GM21825 (cell line): ENCODE measurements at regions not wholly inside any gene's neighbourhood (a gene's known extent, or its start where the extent isn't known, plus 50 kb on each side); places are given as distances from the start of the nearest gene placed in this dataset.
"Not testable (repeated sequence)": the region's sequence is repeated elsewhere in the genome, so short reads cannot be mapped to it uniquely, and the experiment has no call there.

Experiments used
- ATAC-seq: cut with Tn5 transposase; IDR thresholded peaks from one replicate; pipeline ENCODE4 v1.9.1; 2021; ENCODE audit warnings: mild to moderate bottlenecking, moderate library complexity; ENCODE audit not compliant: unreplicated experiment

- ATAC-seq, result peak; percentile 70
Observed at GRCh38 chr18:22563164-22563583, 145.5 kb upstream of the CTAGE1 start.

- no peak for ATAC-seq
Observed at GRCh38 chr18:22564036-22564435, 146.3 kb upstream of the CTAGE1 start.

DNA sequence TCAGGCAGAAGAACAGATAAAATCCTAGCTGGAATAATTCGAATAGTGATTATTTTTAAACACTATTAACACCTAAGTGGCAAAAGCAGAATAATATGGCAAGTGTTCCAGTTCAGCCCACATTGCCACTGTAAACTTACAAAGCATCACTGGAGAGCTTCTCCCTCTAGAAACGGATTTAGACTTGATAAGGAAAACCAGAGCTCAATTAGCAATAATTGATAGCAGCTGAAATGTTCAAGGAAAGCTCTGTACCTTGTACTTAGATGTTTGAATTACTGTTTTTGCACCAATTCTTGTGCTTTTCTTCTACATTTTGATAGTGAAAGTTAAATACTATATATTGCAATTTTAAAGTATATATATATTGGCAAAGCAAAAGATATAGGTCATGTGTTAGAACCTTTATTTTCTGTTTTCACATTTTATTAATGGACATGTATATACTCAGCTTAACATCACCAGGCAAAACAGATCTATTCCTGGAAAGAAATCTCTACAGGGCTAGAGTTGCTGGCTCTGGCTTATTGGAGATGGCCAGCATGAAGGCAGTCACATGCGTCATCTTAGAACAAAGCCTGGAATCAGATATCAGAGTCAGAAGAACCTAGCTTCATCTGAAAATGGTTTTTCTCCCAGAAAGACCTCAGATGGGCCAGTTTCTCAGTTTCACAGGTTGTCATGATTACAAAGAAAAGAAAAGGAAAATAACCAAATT, 149.1 kb upstream of the CTAGE1 start:
- no peak for ATAC-seq

- ATAC-seq, result no peak
Observed at GRCh38 chr18:22567794-22568193, 150.1 kb upstream of the CTAGE1 start.

GRCh38 chr18:22570492-22570891, 152.8 kb upstream of the CTAGE1 start:
- no peak for ATAC-seq

- no peak for ATAC-seq
Observed at GRCh38 chr18:22572341-22572740, 154.6 kb upstream of the CTAGE1 start.

DNA sequence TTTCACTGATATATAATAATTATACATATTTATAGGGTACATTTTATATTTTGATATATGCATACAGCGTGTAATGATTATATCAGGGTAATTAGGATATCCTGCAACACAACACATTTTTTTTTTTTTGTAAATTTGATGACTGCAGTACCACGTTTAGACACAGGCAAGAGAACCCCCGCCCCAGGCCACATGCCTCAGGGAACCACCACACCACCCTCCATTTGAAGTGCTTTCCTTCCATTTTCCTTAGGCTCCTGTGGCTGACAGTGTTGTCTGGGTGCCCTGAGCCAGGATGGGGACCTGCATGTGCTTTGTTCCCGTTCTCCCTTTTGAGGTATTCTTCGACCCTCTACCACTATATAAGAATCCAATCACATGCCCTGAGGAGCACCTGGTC, 161.6 kb upstream of the CTAGE1 start:
- no peak for ATAC-seq

DNA sequence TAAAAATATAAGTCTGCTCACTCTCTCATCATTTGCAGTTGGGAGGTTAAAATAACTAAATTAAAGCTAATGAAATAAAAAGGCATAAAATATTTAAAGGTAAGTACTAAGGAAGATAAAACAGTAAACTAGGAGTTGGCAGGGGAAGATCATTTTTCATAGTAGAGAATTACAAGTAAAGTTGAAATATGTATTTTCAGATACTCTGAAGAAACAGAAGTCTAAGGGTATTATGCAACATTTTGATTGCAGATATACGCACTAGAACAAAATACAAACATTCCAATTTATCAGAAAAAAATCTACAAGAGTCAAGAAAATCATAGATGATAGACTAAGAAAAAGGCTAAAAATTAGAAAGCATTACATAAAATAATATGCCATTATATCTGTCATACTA, 167.6 kb upstream of the CTAGE1 start:
- no peak for ATAC-seq

DNA sequence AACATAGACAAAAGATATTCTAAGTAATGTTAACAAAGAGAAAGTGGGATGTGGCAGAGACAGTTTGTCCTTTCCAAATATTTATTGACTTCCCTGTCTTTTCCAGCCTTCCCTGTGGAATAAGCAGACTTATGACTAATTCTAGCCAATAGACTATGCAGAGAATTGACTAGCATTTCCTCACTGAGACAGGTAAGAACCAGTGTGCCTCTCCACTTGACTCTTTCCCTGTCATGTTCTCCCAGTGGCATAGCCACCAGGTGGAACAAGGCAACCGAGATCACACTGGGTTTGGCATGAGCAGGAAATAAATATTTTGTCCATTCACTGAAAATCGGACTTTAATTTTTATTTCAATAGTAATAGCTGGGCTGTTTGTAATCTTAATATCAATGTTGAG, 168.1 kb upstream of the CTAGE1 start:
- ATAC-seq, result no peak

- no peak for ATAC-seq
Observed at GRCh38 chr18:22591222-22591621, 173.5 kb upstream of the CTAGE1 start.

GRCh38 chr18:22594155-22594690, 176.5 kb upstream of the CTAGE1 start:
- no peak for ATAC-seq

DNA sequence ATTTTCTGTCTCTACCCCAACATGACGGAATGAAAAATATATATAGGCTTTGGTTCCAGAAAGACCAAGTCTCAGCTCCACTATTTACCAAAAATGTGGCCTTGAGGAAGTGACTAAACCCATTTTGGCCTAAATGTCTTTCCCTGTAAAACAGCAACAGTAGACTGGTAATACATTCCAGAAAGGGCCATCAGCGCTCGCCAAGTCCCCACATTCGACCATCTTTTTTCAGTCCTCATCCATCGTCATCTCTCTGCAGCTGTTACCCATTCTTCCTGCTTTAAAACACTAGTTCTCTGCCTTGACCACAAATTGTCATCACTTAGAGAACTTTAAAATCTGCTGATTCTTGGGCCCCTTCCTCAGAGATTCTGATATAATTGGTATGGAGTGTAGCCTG, 183.8 kb upstream of the CTAGE1 start:
- ATAC-seq, result no peak

- ATAC-seq, result not testable (repeated sequence)
Observed at GRCh38 chr18:22602456-22602855, 184.7 kb upstream of the CTAGE1 start.

GRCh38 chr18:22603902-22604301, 186.2 kb upstream of the CTAGE1 start:
- no peak for ATAC-seq

GRCh38 chr18:22604390-22604985, 186.8 kb upstream of the CTAGE1 start:
- no peak for ATAC-seq

DNA sequence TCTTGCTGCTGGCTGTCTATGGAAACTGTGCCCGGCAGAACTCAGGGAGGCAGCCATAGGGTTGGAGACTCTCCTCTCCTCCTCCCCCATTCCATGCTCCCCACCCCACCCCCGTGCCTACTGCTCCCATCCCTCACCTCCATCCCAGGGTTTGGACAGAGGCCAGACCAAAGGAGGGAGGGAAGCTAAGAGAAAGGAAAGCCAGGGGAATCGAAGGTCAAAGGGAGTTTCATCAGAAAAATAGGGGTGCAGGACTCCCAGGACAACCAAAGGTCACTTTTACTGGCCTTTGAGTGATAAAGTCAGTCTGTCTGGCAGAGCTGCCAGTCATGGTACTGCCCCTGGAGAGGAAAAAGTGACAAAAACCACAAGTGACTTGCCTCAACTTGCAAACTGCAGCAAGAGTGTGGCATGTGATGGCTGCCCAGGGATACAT, 187.3 kb upstream of the CTAGE1 start:
- ATAC-seq, result no peak

DNA sequence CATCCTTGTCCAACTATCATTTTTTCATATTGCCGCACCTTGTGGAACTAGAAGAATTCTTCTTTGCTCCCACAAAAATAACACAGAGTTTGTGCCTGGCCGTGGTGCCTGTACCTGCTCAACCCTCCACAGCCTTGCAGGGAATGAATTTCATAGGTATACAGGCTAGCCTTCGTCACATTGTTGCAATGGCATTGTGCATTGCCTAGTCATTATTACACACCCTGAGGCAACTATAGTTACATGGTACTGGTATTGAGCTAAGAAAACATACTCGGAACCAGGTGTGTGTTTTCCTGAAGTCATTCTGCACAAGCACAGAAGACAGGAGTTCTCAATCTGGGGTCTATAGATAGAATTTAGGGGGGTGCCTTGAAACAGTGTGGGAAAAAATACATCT, 188.0 kb upstream of the CTAGE1 start:
- ATAC-seq, result no peak

DNA sequence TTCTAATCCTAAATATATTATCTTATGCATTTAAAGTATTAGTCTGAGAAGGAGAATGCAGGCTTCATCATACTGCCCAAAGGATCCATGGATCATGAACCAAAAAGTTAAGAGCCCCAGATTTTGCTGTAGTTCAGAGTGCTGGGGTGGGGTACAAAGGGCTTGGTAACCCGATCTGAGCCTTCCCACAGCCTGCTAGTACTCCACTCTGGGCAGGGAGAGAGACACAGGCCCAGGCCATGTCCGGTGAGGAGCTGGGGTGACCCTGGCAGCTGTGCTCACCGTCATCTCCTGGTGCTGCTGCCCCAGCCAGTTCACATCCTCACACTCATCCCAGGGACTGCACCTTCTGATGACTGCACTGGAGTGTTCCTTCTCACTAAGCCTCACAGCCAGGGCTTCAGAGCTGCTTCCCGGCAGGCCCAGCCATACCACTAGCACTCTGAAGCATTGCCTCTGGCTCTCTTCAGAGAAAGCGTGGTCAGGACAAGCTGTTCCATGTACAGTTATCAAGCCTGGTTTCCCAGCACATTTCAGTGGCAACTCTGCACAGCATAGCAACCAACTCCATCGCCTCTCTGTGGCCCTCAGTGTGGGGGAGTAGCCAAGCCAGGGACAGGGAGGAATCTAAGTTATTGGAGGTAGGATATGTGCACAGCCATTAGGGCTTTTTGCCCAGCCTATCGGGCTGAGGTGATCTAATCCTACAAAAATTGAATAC, 189.0 kb upstream of the CTAGE1 start:
- no peak for ATAC-seq

DNA sequence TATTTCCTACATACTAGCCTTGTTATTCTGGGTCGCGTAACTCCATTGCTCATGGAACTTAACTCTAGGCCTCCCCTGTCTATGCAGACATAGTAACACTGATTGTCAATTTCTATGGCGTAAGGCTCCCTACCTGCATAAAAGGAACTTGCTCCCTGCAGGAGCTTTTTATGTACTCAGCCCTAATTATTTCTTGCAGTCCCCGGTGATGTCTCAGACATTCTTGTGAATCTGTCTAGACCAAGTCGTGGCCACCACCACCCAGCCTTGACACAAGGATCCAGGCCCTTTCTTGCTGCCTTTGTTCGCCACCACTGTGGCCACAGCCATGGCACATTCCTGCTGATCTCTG, 189.5 kb upstream of the CTAGE1 start:
- ATAC-seq, result no peak

- ATAC-seq, result no peak
Observed at GRCh38 chr18:22608847-22609246, 191.1 kb upstream of the CTAGE1 start.

- ATAC-seq, result no peak
Observed at GRCh38 chr18:22609642-22610041, 191.9 kb upstream of the CTAGE1 start.
